Hepatocyte (in vitro differentiated cells): ENCODE measurements at regions not wholly inside any gene's neighbourhood (a gene's known extent, or its start where the extent isn't known, plus 50 kb on each side); places are given as distances from the start of the nearest gene placed in this dataset.

Experiments used
- CTCF ChIP-seq: fragments of 200-600 bp; sonication (generic); IDR thresholded peaks from 2 replicates; pipeline ENCODE4 v1.5.1; 2016; ENCODE audit warnings: antibody characterized with exemption, mild to moderate bottlenecking; ENCODE audit not compliant: poor library complexity
- EZH2phosphoT487 ChIP-seq: fragments of 200-600 bp; sonication (generic); IDR thresholded peaks from one replicate; pipeline ENCODE4 v1.6.1; 2018; ENCODE audit warnings: antibody characterized with exemption, mild to moderate bottlenecking, low read depth, moderate library complexity; ENCODE audit not compliant: unreplicated experiment, severe bottlenecking

DNA sequence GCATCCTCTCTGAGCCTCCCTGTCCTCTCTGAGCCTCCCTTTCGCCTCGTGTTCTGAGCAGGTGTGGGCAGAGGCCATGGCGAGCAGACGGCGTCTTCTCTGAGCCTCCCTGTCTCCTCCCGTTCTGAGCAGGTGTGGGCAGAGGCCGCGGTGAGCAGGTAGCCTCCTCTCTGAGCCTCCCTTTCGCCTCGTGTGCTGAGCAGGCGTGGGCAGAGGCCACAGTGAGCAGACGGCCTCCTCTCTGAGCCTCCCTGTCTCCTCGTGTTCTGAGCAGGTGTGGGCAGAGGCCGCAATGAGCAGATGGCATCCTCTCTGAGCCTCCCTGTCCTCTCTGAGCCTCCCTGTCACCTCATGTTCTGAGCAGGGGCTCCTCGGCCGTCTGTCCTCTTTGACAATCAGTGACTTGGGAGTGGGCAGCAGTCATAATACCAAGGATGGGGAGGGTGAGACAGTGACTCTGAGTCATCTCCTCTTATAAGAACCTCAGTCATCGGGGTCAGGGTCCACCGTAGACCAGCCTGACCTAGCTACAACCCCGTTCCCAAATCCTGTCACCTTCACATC, 395.1 kb upstream of the SALL3 start:
- no peak for TF ChIP-seq CTCF
- no peak for TF ChIP-seq EZH2phosphoT487
